DND-41 (cell line): ENCODE measurements at regions not wholly inside any gene's neighbourhood (a gene's known extent, or its start where the extent isn't known, plus 50 kb on each side); places are given as distances from the start of the nearest gene placed in this dataset.

Experiments used
- EZH2 ChIP-seq: IDR thresholded peaks from 3 replicates; pipeline ENCODE4 v1.6.1; 2012; ENCODE audit warnings: borderline replicate concordance, low read depth, mild to moderate bottlenecking, moderate library complexity, low read length, inconsistent platforms; ENCODE audit not compliant: severe bottlenecking
- TF ChIP-seq, protein P1 (sequence below): IDR thresholded peaks from 2 replicates; pipeline ENCODE4 v1.5.1; 2012; ENCODE audit warnings: borderline replicate concordance, low read length, moderate library complexity, mild to moderate bottlenecking; ENCODE audit not compliant: poor library complexity, severe bottlenecking; ENCODE audit errors: extremely low read depth

GRCh38 chr16:86457501-86458148 lies 52.7 kb upstream of the FOXF1 start:
- TF ChIP-seq, protein P1, sequence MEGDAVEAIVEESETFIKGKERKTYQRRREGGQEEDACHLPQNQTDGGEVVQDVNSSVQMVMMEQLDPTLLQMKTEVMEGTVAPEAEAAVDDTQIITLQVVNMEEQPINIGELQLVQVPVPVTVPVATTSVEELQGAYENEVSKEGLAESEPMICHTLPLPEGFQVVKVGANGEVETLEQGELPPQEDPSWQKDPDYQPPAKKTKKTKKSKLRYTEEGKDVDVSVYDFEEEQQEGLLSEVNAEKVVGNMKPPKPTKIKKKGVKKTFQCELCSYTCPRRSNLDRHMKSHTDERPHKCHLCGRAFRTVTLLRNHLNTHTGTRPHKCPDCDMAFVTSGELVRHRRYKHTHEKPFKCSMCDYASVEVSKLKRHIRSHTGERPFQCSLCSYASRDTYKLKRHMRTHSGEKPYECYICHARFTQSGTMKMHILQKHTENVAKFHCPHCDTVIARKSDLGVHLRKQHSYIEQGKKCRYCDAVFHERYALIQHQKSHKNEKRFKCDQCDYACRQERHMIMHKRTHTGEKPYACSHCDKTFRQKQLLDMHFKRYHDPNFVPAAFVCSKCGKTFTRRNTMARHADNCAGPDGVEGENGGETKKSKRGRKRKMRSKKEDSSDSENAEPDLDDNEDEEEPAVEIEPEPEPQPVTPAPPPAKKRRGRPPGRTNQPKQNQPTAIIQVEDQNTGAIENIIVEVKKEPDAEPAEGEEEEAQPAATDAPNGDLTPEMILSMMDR: no peak
- no peak for TF ChIP-seq EZH2
